ENCODE measurements at regions not wholly inside any gene's neighbourhood (a gene's known extent, or its start where the extent isn't known, plus 50 kb on each side); places are given as distances from the start of the nearest gene placed in this dataset.

DNA sequence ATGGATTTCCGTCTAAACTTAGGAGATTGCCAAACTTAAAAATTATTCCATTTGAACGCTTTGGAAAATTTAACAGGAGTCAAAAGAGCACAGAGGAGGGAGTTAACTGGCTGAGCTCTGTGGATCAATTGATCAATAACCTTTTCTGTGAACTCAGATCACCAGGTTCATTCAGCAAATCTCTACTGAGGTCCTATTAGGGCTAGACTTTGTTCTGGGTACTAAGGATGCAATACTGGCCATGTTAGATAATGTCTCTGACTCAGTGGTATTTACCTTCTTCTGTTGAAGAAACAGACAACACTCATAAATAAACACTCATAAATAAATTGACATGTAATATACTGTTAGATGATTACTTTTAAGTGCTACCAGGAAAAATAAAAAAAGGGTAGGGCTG is 323.4 kb upstream of the SUCLG2 start:
- TF ChIP-seq, protein P1, sequence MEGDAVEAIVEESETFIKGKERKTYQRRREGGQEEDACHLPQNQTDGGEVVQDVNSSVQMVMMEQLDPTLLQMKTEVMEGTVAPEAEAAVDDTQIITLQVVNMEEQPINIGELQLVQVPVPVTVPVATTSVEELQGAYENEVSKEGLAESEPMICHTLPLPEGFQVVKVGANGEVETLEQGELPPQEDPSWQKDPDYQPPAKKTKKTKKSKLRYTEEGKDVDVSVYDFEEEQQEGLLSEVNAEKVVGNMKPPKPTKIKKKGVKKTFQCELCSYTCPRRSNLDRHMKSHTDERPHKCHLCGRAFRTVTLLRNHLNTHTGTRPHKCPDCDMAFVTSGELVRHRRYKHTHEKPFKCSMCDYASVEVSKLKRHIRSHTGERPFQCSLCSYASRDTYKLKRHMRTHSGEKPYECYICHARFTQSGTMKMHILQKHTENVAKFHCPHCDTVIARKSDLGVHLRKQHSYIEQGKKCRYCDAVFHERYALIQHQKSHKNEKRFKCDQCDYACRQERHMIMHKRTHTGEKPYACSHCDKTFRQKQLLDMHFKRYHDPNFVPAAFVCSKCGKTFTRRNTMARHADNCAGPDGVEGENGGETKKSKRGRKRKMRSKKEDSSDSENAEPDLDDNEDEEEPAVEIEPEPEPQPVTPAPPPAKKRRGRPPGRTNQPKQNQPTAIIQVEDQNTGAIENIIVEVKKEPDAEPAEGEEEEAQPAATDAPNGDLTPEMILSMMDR (IDR thresholded peaks at IDR 0.05; ENCODE audit: unreplicated experiment in 3 of 3) = no peak
- H3K9me3 Mint-ChIP-seq = no peaks in the 10 kb centered on the region
- no peaks in the 10 kb centered on the region for H3K27me3 Mint-ChIP-seq (ENCODE audit: low read depth)
- no peaks in the 10 kb centered on the region for H3K36me3 Mint-ChIP-seq (ENCODE audit: low read depth)
- H3K4me1 Mint-ChIP-seq = no peaks in the 10 kb centered on the region
- H3K27ac Mint-ChIP-seq = no peak overlapping the region
- H3K4me3 Mint-ChIP-seq = no peak overlapping the region

DNA sequence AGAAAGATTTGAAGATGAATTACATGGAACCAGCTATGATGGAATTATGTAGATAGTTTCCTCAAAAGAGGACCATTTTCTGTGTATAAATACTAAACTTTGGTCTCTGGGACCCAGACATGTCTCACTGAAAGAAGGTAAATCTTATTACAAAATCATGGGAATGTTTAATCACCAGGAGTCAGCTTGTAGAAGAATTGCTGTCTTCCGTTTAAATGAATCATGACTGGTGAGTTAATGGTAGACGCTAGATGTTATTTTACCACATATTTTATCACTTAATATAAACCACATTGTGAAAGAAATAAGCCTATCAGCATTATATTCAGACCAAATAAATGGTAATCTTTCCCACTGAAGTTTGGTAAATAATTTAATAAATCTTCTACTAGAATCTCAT is 322.3 kb upstream of the SUCLG2 start:
- H3K27ac Mint-ChIP-seq = no peak overlapping the region
- H3K4me3 Mint-ChIP-seq = no peak overlapping the region
- H3K27me3 Mint-ChIP-seq (ENCODE audit: low read depth) = no peaks in the 10 kb centered on the region
- no peaks in the 10 kb centered on the region for H3K4me1 Mint-ChIP-seq
- no peaks in the 10 kb centered on the region for H3K9me3 Mint-ChIP-seq
- no peaks in the 10 kb centered on the region for H3K36me3 Mint-ChIP-seq (ENCODE audit: low read depth)
- TF ChIP-seq, protein P1 (IDR thresholded peaks at IDR 0.05; ENCODE audit: unreplicated experiment in 3 of 3) = no peak

DNA sequence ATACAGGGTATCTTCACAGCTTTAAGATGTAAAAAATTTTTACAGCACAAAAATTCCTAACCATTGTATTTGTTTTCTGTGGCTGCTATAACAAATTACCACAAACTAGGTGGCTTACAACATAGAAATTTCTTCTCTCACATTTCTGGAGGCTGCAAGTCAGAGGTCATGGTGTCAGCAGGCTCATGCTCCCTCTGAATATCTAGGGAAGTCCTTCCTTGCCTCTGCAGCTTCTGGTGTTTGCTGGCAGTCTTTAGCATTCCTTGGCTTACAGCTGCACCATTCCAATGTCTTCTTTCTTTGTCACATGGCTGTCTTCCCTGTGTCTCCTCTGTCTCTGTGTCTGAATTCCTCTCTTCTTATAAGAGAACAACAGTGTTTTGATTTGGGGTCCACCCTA is 310.2 kb upstream of the SUCLG2 start:
- Mint-ChIP-seq H3K4me3 (no peak overlapping the region), H3K36me3 (ENCODE audit: low read depth) (no peaks in the 10 kb centered on the region), H3K4me1 (no peaks in the 10 kb centered on the region), H3K27me3 (ENCODE audit: low read depth) (no peaks in the 10 kb centered on the region), H3K27ac (no peak overlapping the region), H3K9me3 (peaks cover 3% of the 10 kb centered on the region)
- TF ChIP-seq, protein P1 (IDR thresholded peaks at IDR 0.05; ENCODE audit: unreplicated experiment in 3 of 3) = no peak

DNA sequence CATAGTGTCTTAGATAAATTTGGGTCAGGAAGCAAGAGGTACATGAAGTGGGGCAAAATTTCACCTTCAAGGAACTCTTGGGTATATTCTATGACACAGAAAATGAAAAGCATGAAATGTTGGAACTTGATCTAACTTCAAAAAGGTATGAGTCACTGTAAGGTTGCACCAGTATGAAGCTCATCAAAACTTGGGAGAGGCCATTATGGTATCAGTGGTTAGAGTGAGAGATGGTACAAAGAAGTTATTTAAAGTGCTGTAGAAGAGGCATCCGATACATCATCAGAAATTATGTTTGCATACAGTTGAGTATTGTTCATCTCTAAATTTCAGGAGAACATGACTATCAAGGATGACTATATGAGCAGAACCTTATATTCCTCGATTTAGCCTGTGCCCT is 302.9 kb upstream of the SUCLG2 start:
- no peaks in the 10 kb centered on the region for H3K36me3 Mint-ChIP-seq (ENCODE audit: low read depth)
- TF ChIP-seq, protein P1 (IDR thresholded peaks at IDR 0.05; ENCODE audit: unreplicated experiment in 3 of 3) = no peak
- no peaks in the 10 kb centered on the region for H3K4me1 Mint-ChIP-seq
- no peak overlapping the region for H3K4me3 Mint-ChIP-seq
- peaks cover 18% of the 10 kb centered on the region for H3K9me3 Mint-ChIP-seq
- H3K27ac Mint-ChIP-seq = no peak overlapping the region
- H3K27me3 Mint-ChIP-seq (ENCODE audit: low read depth) = no peaks in the 10 kb centered on the region

DNA sequence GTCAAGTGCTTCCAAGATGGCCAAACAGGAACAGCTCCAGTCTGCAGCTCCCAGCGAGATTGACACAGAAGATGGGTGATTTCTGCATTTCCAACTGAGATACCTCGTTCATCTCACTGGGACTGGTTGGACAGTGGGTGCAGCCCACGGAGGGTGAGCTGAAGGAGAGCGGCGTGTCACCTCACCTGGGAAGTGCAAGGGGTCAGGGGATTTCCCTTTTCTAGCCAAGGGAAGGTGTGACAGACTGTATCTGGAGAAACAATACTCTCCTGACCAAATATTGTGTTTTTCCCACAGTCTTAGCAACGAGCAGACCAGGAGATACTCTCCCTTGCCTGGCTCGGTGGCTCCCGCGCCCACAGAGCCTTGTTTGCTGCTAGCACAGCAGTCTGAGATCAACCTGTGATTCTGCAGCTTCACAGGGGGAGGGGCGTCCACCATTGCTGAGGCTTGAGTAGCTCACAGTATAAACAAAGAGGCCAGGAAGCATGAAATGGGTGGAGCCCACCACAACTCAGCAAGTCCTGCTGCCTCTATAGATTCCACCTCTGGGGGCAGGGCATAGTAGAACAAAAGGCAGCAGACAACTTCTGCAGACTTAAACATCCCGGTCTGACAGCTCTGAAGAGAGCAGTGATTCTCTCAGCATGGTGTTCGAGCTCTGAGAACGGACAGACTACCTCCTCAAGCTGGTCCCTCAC is 293.5 kb upstream of the SUCLG2 start:
- no peaks in the 10 kb centered on the region for H3K36me3 Mint-ChIP-seq (ENCODE audit: low read depth)
- H3K27ac Mint-ChIP-seq = peak overlapping the region in 1 of 3 experiments; percentile 44
- H3K4me1 Mint-ChIP-seq = no peaks in the 10 kb centered on the region
- TF ChIP-seq, protein P1 (IDR thresholded peaks at IDR 0.05; ENCODE audit: unreplicated experiment in 3 of 3) = no peak
- H3K9me3 Mint-ChIP-seq = peaks cover 22% of the 10 kb centered on the region
- no peaks in the 10 kb centered on the region for H3K27me3 Mint-ChIP-seq (ENCODE audit: low read depth)
- H3K4me3 Mint-ChIP-seq = no peak overlapping the region

DNA sequence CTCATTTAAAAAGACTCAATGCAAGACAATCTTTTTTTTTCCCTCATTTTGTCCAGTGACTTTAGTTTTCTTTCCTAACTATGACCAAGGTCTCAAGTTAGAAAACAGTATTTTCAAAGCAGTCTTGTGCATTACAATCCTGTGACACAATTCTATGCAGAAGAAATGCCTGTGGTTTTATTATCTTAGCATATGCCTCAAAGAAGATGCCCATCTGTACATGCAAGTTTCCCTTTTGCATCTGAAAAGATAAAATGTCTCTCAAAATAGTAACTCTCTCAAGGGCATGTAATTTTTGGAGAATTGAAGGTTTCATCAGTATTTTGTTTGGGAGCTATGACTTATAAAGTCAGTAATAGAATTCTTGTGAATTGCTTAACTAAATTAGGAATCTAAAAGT is 292.0 kb upstream of the SUCLG2 start:
- no peaks in the 10 kb centered on the region for H3K4me1 Mint-ChIP-seq
- no peaks in the 10 kb centered on the region for H3K36me3 Mint-ChIP-seq (ENCODE audit: low read depth)
- H3K27me3 Mint-ChIP-seq (ENCODE audit: low read depth) = no peaks in the 10 kb centered on the region
- no peak overlapping the region for H3K4me3 Mint-ChIP-seq
- no peak overlapping the region for H3K27ac Mint-ChIP-seq
- TF ChIP-seq, protein P1 (IDR thresholded peaks at IDR 0.05; ENCODE audit: unreplicated experiment in 3 of 3) = no peak
- peaks cover 15% of the 10 kb centered on the region for H3K9me3 Mint-ChIP-seq
